SK-N-MC (cell line): ENCODE measurements at regions not wholly inside any gene's neighbourhood (a gene's known extent, or its start where the extent isn't known, plus 50 kb on each side); places are given as distances from the start of the nearest gene placed in this dataset.
"Not testable (repeated sequence)": the region's sequence is repeated elsewhere in the genome, so short reads cannot be mapped to it uniquely, and the experiment has no call there.

Experiments
- DNase-seq: peaks from one replicate; pipeline ENCODE4 v3.0.0-alpha.2; 2011; ENCODE audit warnings: low read depth, low spot score
- H3K27ac ChIP-seq: fragments of 200-600 bp; sonication (generic); 2 replicates; pipeline ENCODE4 v1.5.1; 2016; ENCODE audit warnings: mixed run types
- H3K36me3 ChIP-seq: fragments of 200-600 bp; sonication (generic); 2 replicates; pipeline ENCODE4 v1.6.1; 2017; ENCODE audit warnings: antibody characterized with exemption, low read length, mixed read lengths; ENCODE audit not compliant: insufficient read depth
- H3K4me3 ChIP-seq: fragments of 200-600 bp; sonication (generic); 2 replicates; pipeline ENCODE4 v1.5.1; 2016
- H3K9ac ChIP-seq: fragments of 200-600 bp; sonication (generic); 2 replicates; pipeline ENCODE4 v1.8.0; 2017; ENCODE audit warnings: mixed run types, mixed read lengths; ENCODE audit not compliant: insufficient read length
- H3K9me3 ChIP-seq: fragments of 200-600 bp; sonication (generic); 2 replicates; pipeline ENCODE4 v1.6.1; 2017; ENCODE audit warnings: low read depth, mild to moderate bottlenecking, antibody characterized with exemption, low read length, moderate library complexity, mixed read lengths
- EZH2 ChIP-seq: fragments of 200-600 bp; sonication (generic); IDR thresholded peaks from one replicate; pipeline ENCODE4 v1.6.1; 2017; ENCODE audit warnings: antibody characterized with exemption
- FOXP2 ChIP-seq: optimal IDR thresholded peaks from 2 replicates; pipeline ENCODE3; 2011; ENCODE audit warnings: mild to moderate bottlenecking, moderate library complexity; ENCODE audit not compliant: insufficient read depth; ENCODE audit errors: extremely low read length, control extremely low read depth
- POLR2AphosphoS5 ChIP-seq: IDR thresholded peaks from 2 replicates; pipeline ENCODE4 v1.6.1; 2012; ENCODE audit warnings: mild to moderate bottlenecking, low read depth, low read length, borderline replicate concordance

DNA sequence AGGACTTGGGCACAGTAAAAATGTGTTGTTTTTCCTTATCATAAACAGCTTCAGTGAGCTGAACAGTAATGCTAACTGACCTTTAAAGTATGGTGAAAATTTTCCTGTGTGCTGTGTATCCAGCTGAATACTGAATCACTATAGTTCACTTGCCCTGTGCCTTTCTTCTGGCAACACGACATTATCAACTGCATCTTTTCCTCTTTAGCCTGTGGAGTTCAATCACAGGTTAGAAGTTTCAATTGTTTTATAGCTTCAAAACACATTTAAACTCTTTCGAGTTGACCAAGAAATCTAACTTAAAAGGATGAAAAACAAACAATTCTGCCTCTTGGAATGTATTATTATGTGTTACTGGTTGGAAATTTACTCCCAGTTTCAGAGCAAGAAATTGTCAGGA is 1120.7 kb upstream of the ALCAM start:
- peak overlapping the region; percentile 6 for H3K9ac ChIP-seq
- no peaks in the 10 kb centered on the region for H3K36me3 ChIP-seq
- TF ChIP-seq EZH2 (no peak), FOXP2 (no peak), POLR2AphosphoS5 (no peak)
- no peaks in the 10 kb centered on the region for H3K9me3 ChIP-seq
- DNase-seq = no peak
- H3K4me3 ChIP-seq = peak overlapping the region; percentile 58
- H3K27ac ChIP-seq = peak overlapping the region; percentile 92

DNA sequence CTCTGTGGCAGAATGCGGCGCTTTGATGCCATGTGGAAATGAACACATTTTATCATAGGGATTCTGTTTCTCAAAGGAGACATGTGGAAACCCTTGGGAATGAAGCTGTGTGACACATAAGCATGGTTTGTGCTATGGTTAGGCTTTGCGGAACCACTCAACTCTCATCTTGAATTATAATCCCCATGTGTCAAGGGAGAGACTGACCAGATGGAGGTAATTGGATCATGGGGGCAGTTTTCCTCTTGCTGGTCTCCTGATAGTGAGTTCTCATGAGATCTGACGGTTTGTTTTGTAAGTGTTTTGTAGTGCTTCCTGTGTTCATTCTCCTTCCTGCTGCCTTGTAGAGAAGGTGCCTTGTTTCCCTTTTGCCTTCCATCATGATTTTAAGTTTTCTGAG is 1109.2 kb upstream of the ALCAM start:
- no peaks in the 10 kb centered on the region for H3K9me3 ChIP-seq
- TF ChIP-seq EZH2 (no peak), FOXP2 (no peak), POLR2AphosphoS5 (no peak)
- H3K27ac ChIP-seq = no peak overlapping the region
- no peak overlapping the region for H3K9ac ChIP-seq
- H3K4me3 ChIP-seq = no peak overlapping the region
- DNase-seq = no peak
- no peaks in the 10 kb centered on the region for H3K36me3 ChIP-seq

DNA sequence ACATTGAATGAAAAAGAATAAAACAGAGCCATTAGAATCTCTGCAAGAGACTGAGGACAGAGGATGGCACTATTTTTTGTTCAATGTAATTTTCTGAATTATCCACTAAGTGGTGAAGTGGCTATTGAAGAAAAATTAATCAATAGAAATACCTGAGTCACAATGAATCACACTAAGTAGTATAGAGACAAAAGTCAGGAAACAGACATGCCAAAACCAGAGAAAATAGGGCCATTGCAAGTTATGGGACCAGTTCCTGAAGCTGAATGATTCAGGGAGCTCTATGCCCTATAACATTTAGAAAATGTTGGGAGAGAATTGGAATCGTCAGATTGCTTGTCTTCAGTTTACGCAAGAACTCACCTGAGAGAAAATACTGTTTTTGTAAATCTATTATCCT is 1103.2 kb upstream of the ALCAM start:
- Histone ChIP-seq H3K9ac (no peak overlapping the region), H3K4me3 (no peak overlapping the region), H3K27ac (no peak overlapping the region), H3K9me3 (no peaks in the 10 kb centered on the region), H3K36me3 (no peaks in the 10 kb centered on the region)
- DNase-seq = no peak
- TF ChIP-seq POLR2AphosphoS5 = no peak
- no peak for TF ChIP-seq EZH2
- TF ChIP-seq FOXP2 = no peak

DNA sequence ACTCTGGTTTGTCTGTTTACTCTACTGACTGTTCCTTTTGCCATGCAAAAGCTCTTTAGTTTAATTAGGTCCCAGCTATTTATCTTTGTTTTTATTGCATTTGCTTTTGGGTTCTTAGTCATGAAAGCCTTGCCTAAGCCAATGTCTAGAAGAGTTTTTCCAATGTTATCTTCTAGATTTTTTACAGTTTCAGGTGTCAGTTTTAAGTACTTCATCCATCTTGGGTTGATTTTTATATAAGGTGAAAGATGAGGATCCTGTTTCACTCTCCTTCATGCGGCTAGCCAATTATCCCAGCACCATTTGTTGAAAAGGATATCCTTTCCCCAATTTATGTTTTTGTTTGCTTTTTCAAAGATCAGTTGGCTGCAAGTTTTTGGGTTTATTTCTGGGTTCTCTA is 1100.5 kb upstream of the ALCAM start:
- not testable (repeated sequence) for H3K27ac ChIP-seq, H3K4me3 ChIP-seq, H3K9me3 ChIP-seq, H3K9ac ChIP-seq, H3K36me3 ChIP-seq, DNase-seq

DNA sequence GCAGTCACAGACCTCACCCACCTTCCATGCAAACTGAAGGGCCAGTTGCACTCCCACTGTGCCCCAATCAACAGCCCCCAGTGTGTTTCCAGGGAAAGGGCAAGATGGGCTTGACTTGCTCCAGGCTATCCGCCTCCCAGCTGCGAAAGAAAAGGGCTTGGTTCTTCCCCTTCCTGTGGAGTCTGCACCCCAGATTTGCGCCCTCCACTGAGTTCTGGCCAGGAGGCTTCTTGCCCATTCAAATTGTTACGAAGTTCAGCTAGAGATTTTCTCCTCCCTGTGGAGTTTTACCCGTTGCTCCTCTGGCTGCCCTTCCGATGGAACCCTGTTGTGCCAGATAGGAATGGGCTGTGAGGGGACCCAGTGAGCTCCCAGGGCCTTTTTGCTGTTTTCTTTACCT is 1096.9 kb upstream of the ALCAM start:
- no peak overlapping the region for H3K4me3 ChIP-seq
- no peak for TF ChIP-seq EZH2
- no peak overlapping the region for H3K9ac ChIP-seq
- H3K9me3 ChIP-seq = no peaks in the 10 kb centered on the region
- DNase-seq = no peak
- H3K27ac ChIP-seq = no peak overlapping the region
- H3K36me3 ChIP-seq = no peaks in the 10 kb centered on the region

DNA sequence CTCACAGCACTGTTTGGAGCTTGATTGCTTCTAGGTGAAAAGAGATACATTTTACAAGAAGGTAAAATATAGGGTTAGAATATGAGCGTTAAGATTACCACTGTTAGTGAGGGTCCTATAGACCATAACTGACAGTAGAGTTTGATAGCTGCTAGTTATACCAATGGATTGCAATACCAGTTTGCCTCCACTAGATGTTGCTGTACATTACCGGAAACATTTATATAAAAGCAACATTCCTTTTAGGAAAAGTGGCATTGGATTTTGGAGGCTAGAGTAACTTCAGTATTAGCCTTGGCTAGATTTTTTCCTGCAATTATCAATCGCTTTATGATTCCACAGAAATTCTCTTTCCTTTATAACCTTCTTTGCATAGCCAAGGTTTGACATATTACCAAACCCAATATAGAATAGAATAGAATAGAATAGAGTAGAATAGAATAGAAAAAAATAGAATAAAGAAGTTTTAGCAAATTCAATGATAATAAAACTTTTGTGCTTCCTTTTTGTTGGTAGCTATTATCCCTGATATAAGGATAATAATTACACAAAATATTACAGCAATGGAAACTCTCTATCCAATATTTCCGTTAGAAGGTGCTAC is 1093.6 kb upstream of the ALCAM start:
- peak; percentile 8 for DNase-seq
- no peak for TF ChIP-seq POLR2AphosphoS5
- TF ChIP-seq FOXP2 = no peak
- TF ChIP-seq EZH2 = no peak

DNA sequence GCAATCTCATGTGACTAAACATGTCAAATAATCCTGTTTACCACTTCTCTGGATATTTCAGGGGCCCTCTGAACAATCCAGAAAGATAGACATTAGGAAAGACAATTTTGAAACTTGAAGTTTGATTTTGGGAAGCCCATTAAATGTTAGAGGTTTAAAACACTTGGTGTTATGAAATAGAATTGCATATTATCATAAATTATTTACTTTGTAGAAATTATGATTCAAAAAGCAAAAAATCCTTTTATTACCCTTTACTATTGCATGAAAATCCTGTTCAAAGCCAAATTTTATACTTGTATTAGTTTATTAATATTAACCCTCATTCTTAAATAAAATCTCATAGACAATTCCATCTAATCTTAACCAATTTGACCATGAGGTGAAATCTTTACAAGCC is 1091.5 kb upstream of the ALCAM start:
- H3K9ac ChIP-seq = no peak overlapping the region
- no peak overlapping the region for H3K4me3 ChIP-seq
- TF ChIP-seq EZH2 (no peak), POLR2AphosphoS5 (no peak), FOXP2 (no peak)
- DNase-seq = no peak
- H3K36me3 ChIP-seq = no peaks in the 10 kb centered on the region
- H3K9me3 ChIP-seq = peaks cover 4% of the 10 kb centered on the region; the same call in 1 of the 2 replicates
- no peak overlapping the region for H3K27ac ChIP-seq

More for the DNA sequence above, 1093.6 kb upstream of the ALCAM start:
- Histone ChIP-seq H3K9ac (no peak overlapping the region), H3K4me3 (no peak overlapping the region), H3K9me3 (peaks cover 4% of the 10 kb centered on the region; the same call in 1 of the 2 replicates), H3K36me3 (no peaks in the 10 kb centered on the region), H3K27ac (no peak overlapping the region)

DNA sequence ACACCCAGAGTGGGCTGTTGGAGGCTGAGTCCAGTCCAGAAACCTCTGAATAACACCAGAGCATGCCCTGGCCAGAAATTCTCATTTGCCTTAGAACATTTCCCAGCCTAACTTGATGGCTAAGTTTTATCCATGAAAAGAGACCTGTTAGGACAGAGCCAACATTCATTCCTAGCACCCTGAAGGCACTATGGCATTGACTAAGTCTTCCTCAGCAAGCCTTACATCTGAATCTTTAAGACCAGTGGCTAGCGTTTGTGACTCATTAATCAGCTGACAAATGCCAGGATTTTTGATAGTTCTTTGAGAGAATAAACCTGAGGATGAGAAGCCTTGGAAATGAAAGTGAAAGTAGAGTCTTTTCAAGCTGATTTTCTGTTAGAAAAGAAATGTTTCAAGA is 1087.1 kb upstream of the ALCAM start:
- peaks cover 4% of the 10 kb centered on the region; the same call in 1 of the 2 replicates for H3K9me3 ChIP-seq
- no peak for DNase-seq
- no peaks in the 10 kb centered on the region for H3K36me3 ChIP-seq
- H3K27ac ChIP-seq = no peak overlapping the region
- TF ChIP-seq POLR2AphosphoS5 (no peak), EZH2 (no peak), FOXP2 (no peak)
- no peak overlapping the region for H3K9ac ChIP-seq
- no peak overlapping the region for H3K4me3 ChIP-seq

DNA sequence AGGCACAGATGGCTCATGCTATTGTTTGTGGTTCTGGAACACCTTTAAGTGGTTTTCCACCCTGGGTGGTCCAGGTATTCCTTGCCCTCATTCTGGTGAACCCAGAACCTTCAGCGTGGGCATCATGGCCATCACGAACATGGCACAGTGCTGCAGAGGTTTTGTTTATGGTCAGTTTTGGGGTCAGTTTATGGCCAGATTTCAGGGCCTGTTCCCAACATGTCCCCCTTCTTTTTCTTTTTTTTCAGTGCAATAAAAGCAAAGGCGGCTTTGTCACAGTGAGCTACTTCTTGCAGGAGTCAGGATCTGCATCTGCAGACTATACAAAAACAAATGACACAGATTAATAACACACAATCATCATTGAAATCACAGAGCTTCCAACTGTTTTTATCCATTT is 1085.0 kb upstream of the ALCAM start:
- H3K36me3 ChIP-seq = no peaks in the 10 kb centered on the region
- H3K4me3 ChIP-seq = no peak overlapping the region
- no peak for DNase-seq
- TF ChIP-seq FOXP2 = no peak
- H3K27ac ChIP-seq = no peak overlapping the region
- no peak overlapping the region for H3K9ac ChIP-seq
- H3K9me3 ChIP-seq = 0 out of 2 replicates have a peak, but pooled peaks cover 4% of the 10 kb centered on the region
